ENCODE measurements at regions not wholly inside any gene's neighbourhood (a gene's known extent, or its start where the extent isn't known, plus 50 kb on each side); places are given as distances from the start of the nearest gene placed in this dataset.

- Histone ChIP-seq H3K4me3 (replicated peaks; ENCODE audit: insufficient read depth, low read length) (no peak overlapping the region), H3K27ac (replicated peaks) (no peak overlapping the region), H3K27me3 (ENCODE audit: insufficient read depth, poor library complexity, severe bottlenecking) (no peaks in the 10 kb centered on the region)
- no peak for DNase-seq (ENCODE audit: low read depth in 1 of 2, low spot score in 1 of 2)
- no peak for TF ChIP-seq SPI1 (IDR thresholded peaks at IDR 0.05; ENCODE audit: borderline replicate concordance, low read depth)
- no peak for TF ChIP-seq REST (IDR thresholded peaks at IDR 0.05; ENCODE audit: insufficient replicate concordance, low read depth)
- no peak for TF ChIP-seq GABPA (IDR thresholded peaks at IDR 0.05; ENCODE audit: low read depth)
These were observed 52.7 kb upstream of the BCOR start for GRCh38 chrX:40150503-40150902.

- TF ChIP-seq REST (IDR thresholded peaks at IDR 0.05; ENCODE audit: insufficient replicate concordance, low read depth) (no peak), POLR2AphosphoS5 (IDR thresholded peaks at IDR 0.05; ENCODE audit: low read depth) (no peak), CTCF (IDR thresholded peaks at IDR 0.05; ENCODE audit: insufficient read depth, low read length) (no peak), SPI1 (IDR thresholded peaks at IDR 0.05; ENCODE audit: borderline replicate concordance, low read depth) (no peak; the same call in 1 of the 2 replicates), GABPA (IDR thresholded peaks at IDR 0.05; ENCODE audit: low read depth) (no peak)
- DNase-seq (ENCODE audit: low read depth in 1 of 2, low spot score in 1 of 2) = no peak
- Histone ChIP-seq H3K27me3 (ENCODE audit: insufficient read depth, poor library complexity, severe bottlenecking) (no peaks in the 10 kb centered on the region), H3K4me3 (replicated peaks; ENCODE audit: insufficient read depth, low read length) (no peak overlapping the region), H3K27ac (replicated peaks) (peak overlapping the region; percentile 92)
These were observed 51.8 kb upstream of the BCOR start for GRCh38 chrX:40149286-40150175.

- peak in 1 of 2 experiments; percentile 75 for DNase-seq (ENCODE audit: low read depth in 1 of 2, low spot score in 1 of 2)
- Histone ChIP-seq H3K4me3 (replicated peaks; ENCODE audit: insufficient read depth, low read length) (no peak overlapping the region), H3K27ac (replicated peaks) (peak overlapping the region; percentile 92), H3K27me3 (ENCODE audit: insufficient read depth, poor library complexity, severe bottlenecking) (no peaks in the 10 kb centered on the region)
- no peak for TF ChIP-seq REST (IDR thresholded peaks at IDR 0.05; ENCODE audit: insufficient replicate concordance, low read depth)
- TF ChIP-seq GABPA (IDR thresholded peaks at IDR 0.05; ENCODE audit: low read depth) = no peak
- TF ChIP-seq POLR2AphosphoS5 (IDR thresholded peaks at IDR 0.05; ENCODE audit: low read depth) = no peak
- TF ChIP-seq CTCF (IDR thresholded peaks at IDR 0.05; ENCODE audit: insufficient read depth, low read length) = no peak
- TF ChIP-seq SPI1 (IDR thresholded peaks at IDR 0.05; ENCODE audit: borderline replicate concordance, low read depth) = no peak
These were observed 50.9 kb upstream of the BCOR start for GRCh38 chrX:40148385-40149285.
